HepG2 (cell line): ENCODE measurements at regions not wholly inside any gene's neighbourhood (a gene's known extent, or its start where the extent isn't known, plus 50 kb on each side); places are given as distances from the start of the nearest gene placed in this dataset.

Experiments
- HDAC2 ChIP-seq: sonication (generic); formaldehyde crosslinking; IDR thresholded peaks from 2 replicates; pipeline ENCODE4 v1.4.0; 2020; ENCODE audit warnings: missing genetic modification reagents
- MED1 ChIP-seq: sonication (generic); formaldehyde crosslinking; IDR thresholded peaks from 2 replicates; pipeline ENCODE4 v1.4.0; 2020; ENCODE audit warnings: missing genetic modification reagents
- MIXL1 ChIP-seq: IDR thresholded peaks from 2 replicates; pipeline ENCODE4 v1.6.1; 2016
- PAXIP1 ChIP-seq: sonication (generic); formaldehyde crosslinking; conservative IDR thresholded peaks from 2 replicates; pipeline ENCODE4 v1.4.0; 2020; ENCODE audit warnings: mild to moderate bottlenecking, missing genetic modification reagents, moderate library complexity
- ZBTB14 ChIP-seq: sonication (generic); formaldehyde crosslinking; IDR thresholded peaks from 2 replicates; pipeline ENCODE4 v1.4.0; 2020; ENCODE audit warnings: missing genetic modification reagents
- ZSCAN20 ChIP-seq: sonication (generic); formaldehyde crosslinking; IDR thresholded peaks from 2 replicates; pipeline ENCODE4 v1.4.0; 2020; ENCODE audit warnings: missing genetic modification reagents, mild to moderate bottlenecking, borderline replicate concordance
- TF ChIP-seq, protein P1 (sequence below): sonication (generic); formaldehyde crosslinking; IDR thresholded peaks from 2 replicates; pipeline ENCODE4 v1.4.0; 2020; ENCODE audit warnings: missing genetic modification reagents
- TF ChIP-seq, protein P2 (sequence below): sonication (generic); formaldehyde crosslinking; conservative IDR thresholded peaks from 2 replicates; pipeline ENCODE4 v1.8.1; 2023; ENCODE audit warnings: missing genetic modification reagents
- TF ChIP-seq, protein P3 (sequence below): sonication (generic); formaldehyde crosslinking; IDR thresholded peaks from 2 replicates; pipeline ENCODE4 v1.4.0; 2020; ENCODE audit warnings: missing genetic modification reagents; ENCODE audit errors: not compliant biosample characterization
- TF ChIP-seq, protein P4 (sequence below): sonication (generic); formaldehyde crosslinking; IDR thresholded peaks from 2 replicates; pipeline ENCODE4 v1.4.0; 2020; ENCODE audit warnings: missing genetic modification reagents

GRCh38 chr12:98232753-98233390 lies 282.5 kb upstream of the TMPO start (continued):
- TF ChIP-seq, protein P1, sequence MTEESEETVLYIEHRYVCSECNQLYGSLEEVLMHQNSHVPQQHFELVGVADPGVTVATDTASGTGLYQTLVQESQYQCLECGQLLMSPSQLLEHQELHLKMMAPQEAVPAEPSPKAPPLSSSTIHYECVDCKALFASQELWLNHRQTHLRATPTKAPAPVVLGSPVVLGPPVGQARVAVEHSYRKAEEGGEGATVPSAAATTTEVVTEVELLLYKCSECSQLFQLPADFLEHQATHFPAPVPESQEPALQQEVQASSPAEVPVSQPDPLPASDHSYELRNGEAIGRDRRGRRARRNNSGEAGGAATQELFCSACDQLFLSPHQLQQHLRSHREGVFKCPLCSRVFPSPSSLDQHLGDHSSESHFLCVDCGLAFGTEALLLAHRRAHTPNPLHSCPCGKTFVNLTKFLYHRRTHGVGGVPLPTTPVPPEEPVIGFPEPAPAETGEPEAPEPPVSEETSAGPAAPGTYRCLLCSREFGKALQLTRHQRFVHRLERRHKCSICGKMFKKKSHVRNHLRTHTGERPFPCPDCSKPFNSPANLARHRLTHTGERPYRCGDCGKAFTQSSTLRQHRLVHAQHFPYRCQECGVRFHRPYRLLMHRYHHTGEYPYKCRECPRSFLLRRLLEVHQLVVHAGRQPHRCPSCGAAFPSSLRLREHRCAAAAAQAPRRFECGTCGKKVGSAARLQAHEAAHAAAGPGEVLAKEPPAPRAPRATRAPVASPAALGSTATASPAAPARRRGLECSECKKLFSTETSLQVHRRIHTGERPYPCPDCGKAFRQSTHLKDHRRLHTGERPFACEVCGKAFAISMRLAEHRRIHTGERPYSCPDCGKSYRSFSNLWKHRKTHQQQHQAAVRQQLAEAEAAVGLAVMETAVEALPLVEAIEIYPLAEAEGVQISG (CRISPR knock-in tag), result no peak
- TF ChIP-seq, protein P2, sequence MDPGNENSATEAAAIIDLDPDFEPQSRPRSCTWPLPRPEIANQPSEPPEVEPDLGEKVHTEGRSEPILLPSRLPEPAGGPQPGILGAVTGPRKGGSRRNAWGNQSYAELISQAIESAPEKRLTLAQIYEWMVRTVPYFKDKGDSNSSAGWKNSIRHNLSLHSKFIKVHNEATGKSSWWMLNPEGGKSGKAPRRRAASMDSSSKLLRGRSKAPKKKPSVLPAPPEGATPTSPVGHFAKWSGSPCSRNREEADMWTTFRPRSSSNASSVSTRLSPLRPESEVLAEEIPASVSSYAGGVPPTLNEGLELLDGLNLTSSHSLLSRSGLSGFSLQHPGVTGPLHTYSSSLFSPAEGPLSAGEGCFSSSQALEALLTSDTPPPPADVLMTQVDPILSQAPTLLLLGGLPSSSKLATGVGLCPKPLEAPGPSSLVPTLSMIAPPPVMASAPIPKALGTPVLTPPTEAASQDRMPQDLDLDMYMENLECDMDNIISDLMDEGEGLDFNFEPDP, result no peak
- TF ChIP-seq, protein P3, sequence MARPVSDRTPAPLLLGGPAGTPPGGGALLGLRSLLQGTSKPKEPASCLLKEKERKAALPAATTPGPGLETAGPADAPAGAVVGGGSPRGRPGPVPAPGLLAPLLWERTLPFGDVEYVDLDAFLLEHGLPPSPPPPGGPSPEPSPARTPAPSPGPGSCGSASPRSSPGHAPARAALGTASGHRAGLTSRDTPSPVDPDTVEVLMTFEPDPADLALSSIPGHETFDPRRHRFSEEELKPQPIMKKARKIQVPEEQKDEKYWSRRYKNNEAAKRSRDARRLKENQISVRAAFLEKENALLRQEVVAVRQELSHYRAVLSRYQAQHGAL (CRISPR knock-in tag), result no peak
- TF ChIP-seq, protein P4, sequence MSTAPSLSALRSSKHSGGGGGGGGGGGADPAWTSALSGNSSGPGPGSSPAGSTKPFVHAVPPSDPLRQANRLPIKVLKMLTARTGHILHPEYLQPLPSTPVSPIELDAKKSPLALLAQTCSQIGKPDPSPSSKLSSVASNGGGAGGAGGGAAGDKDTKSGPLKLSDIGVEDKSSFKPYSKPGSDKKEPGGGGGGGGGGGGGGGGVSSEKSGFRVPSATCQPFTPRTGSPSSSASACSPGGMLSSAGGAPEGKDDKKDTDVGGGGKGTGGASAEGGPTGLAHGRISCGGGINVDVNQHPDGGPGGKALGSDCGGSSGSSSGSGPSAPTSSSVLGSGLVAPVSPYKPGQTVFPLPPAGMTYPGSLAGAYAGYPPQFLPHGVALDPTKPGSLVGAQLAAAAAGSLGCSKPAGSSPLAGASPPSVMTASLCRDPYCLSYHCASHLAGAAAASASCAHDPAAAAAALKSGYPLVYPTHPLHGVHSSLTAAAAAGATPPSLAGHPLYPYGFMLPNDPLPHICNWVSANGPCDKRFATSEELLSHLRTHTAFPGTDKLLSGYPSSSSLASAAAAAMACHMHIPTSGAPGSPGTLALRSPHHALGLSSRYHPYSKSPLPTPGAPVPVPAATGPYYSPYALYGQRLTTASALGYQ (CRISPR knock-in tag), result no peak
- TF ChIP-seq MIXL1 (CRISPR knock-in tag) (peak; percentile 34; the same call in 1 of the 2 replicates), MED1 (CRISPR knock-in tag) (no peak), PAXIP1 (CRISPR knock-in tag) (peak; percentile 72), HDAC2 (CRISPR knock-in tag) (peak; percentile 15; the same call in 1 of the 2 replicates), ZSCAN20 (CRISPR knock-in tag) (no peak), ZBTB14 (no peak)
